ENCODE measurements at regions not wholly inside any gene's neighbourhood (a gene's known extent, or its start where the extent isn't known, plus 50 kb on each side); places are given as distances from the start of the nearest gene placed in this dataset. TPM values are rescaled to one million over a fixed set of nuclear protein-coding genes. Genes with fewer than 3 reads are reported as not detected.

- Histone ChIP-seq H3K27me3 (ENCODE audit: control insufficient read depth in 3 of 3, insufficient read depth in 3 of 3, low read depth in 1 of 3, low read length in 3 of 3) (peaks cover 0 to 2% (median 0%) of the 10 kb centered on the region in 3 experiments), H2BK15ac (ENCODE audit: low read length) (no peak overlapping the region), H2BK5ac (ENCODE audit: low read length) (no peak overlapping the region), H3K4me3 (ENCODE audit: low read length in 2 of 2) (no peak overlapping the region), H3K4me2 (ENCODE audit: insufficient read depth, low read length, poor library complexity, severe bottlenecking) (no peak overlapping the region), H3K4ac (ENCODE audit: low read length) (no peak overlapping the region), H4K91ac (ENCODE audit: low read depth, low read length, poor library complexity) (no peak overlapping the region), H3K4me1 (ENCODE audit: control insufficient read depth in 2 of 2, insufficient read depth in 1 of 2, low read depth in 1 of 2, low read length in 2 of 2) (peaks cover 0 to 1% of the 10 kb centered on the region in 2 donors), H3K36me3 (replicated peaks in 1 of 2; ENCODE audit: control insufficient read depth in 2 of 2, insufficient read depth in 2 of 2, low read length in 2 of 2) (no peaks in the 10 kb centered on the region), H3K14ac (ENCODE audit: low read length) (no peak overlapping the region), H2AK5ac (ENCODE audit: low read depth, low read length) (no peak overlapping the region), H3K79me1 (ENCODE audit: low read depth, low read length) (no peaks in the 10 kb centered on the region), H3K23ac (ENCODE audit: low read depth, low read length, poor library complexity) (no peak overlapping the region), H2AFZ (ENCODE audit: low read length) (no peak overlapping the region), H3K18ac (ENCODE audit: low read length) (no peak overlapping the region), H4K8ac (ENCODE audit: low read depth, low read length) (no peak overlapping the region), H3K27ac (replicated peaks; ENCODE audit: low read length) (no peak overlapping the region), H3K9me3 (replicated peaks in 1 of 2; ENCODE audit: control insufficient read depth in 2 of 2, insufficient read depth in 1 of 2, low read depth in 1 of 2, low read length in 2 of 2) (no peaks in the 10 kb centered on the region), H2BK120ac (ENCODE audit: low read depth, low read length) (no peak overlapping the region), H3K9ac (ENCODE audit: low read depth, low read length, poor library complexity) (no peak overlapping the region), H2BK12ac (ENCODE audit: low read length) (no peak overlapping the region)
- WGBS, 2 donors (ENCODE audit: extremely low coverage in 2 of 2, insufficient read length in 2 of 2, insufficient replicate concordance in 1 of 2): no CpG with 5 or more reads among the region's 6 CpGs
- DNase-seq (ENCODE audit: low spot score): no peak
Measured at GRCh38 chr2:221360742-221361141, 211.4 kb downstream of the EPHA4 start.

- Histone ChIP-seq H2BK12ac (ENCODE audit: low read length) (no peak overlapping the region), H3K27ac (replicated peaks; ENCODE audit: low read length) (no peak overlapping the region), H4K91ac (ENCODE audit: low read depth, low read length, poor library complexity) (no peak overlapping the region), H3K9ac (ENCODE audit: low read depth, low read length, poor library complexity) (no peak overlapping the region), H3K4me1 (ENCODE audit: control insufficient read depth in 2 of 2, insufficient read depth in 1 of 2, low read depth in 1 of 2, low read length in 2 of 2) (peaks cover 0 to 1% of the 10 kb centered on the region in 2 donors), H2BK15ac (ENCODE audit: low read length) (no peak overlapping the region), H3K18ac (ENCODE audit: low read length) (no peak overlapping the region), H3K79me1 (ENCODE audit: low read depth, low read length) (no peaks in the 10 kb centered on the region), H3K36me3 (replicated peaks in 1 of 2; ENCODE audit: control insufficient read depth in 2 of 2, insufficient read depth in 2 of 2, low read length in 2 of 2) (no peaks in the 10 kb centered on the region), H3K4me3 (ENCODE audit: low read length in 2 of 2) (no peak overlapping the region), H3K14ac (ENCODE audit: low read length) (no peak overlapping the region), H3K4me2 (ENCODE audit: insufficient read depth, low read length, poor library complexity, severe bottlenecking) (no peak overlapping the region), H3K27me3 (ENCODE audit: control insufficient read depth in 3 of 3, insufficient read depth in 3 of 3, low read depth in 1 of 3, low read length in 3 of 3) (peaks cover 0 to 2% (median 0%) of the 10 kb centered on the region in 3 experiments), H2BK5ac (ENCODE audit: low read length) (no peak overlapping the region), H2AK5ac (ENCODE audit: low read depth, low read length) (no peak overlapping the region), H4K8ac (ENCODE audit: low read depth, low read length) (no peak overlapping the region), H3K23ac (ENCODE audit: low read depth, low read length, poor library complexity) (no peak overlapping the region), H2BK120ac (ENCODE audit: low read depth, low read length) (no peak overlapping the region), H2AFZ (ENCODE audit: low read length) (no peak overlapping the region), H3K4ac (ENCODE audit: low read length) (no peak overlapping the region), H3K9me3 (replicated peaks in 1 of 2; ENCODE audit: control insufficient read depth in 2 of 2, insufficient read depth in 1 of 2, low read depth in 1 of 2, low read length in 2 of 2) (no peaks in the 10 kb centered on the region)
- no CpG with 5 or more reads among the region's 4 CpGs for WGBS, 2 donors (ENCODE audit: extremely low coverage in 2 of 2, insufficient read length in 2 of 2, insufficient replicate concordance in 1 of 2)
- DNase-seq (ENCODE audit: low spot score): no peak
Measured at GRCh38 chr2:221361633-221362032, 210.5 kb downstream of the EPHA4 start.

- no peak overlapping the region for H2AFZ ChIP-seq (ENCODE audit: low read length)
- H3K4me1 ChIP-seq (ENCODE audit: control insufficient read depth in 2 of 2, insufficient read depth in 1 of 2, low read depth in 1 of 2, low read length in 2 of 2): peaks cover 0 to 1% of the 10 kb centered on the region in 2 donors
- H3K36me3 ChIP-seq (replicated peaks in 1 of 2; ENCODE audit: control insufficient read depth in 2 of 2, insufficient read depth in 2 of 2, low read length in 2 of 2): no peaks in the 10 kb centered on the region
- no peak overlapping the region for H2BK120ac ChIP-seq (ENCODE audit: low read depth, low read length)
- H2BK5ac ChIP-seq (ENCODE audit: low read length): no peak overlapping the region
- no peak overlapping the region for H3K14ac ChIP-seq (ENCODE audit: low read length)
- no peak overlapping the region for H3K4me2 ChIP-seq (ENCODE audit: insufficient read depth, low read length, poor library complexity, severe bottlenecking)
- no peak overlapping the region for H4K91ac ChIP-seq (ENCODE audit: low read depth, low read length, poor library complexity)
- no peak overlapping the region for H3K23ac ChIP-seq (ENCODE audit: low read depth, low read length, poor library complexity)
- H3K9ac ChIP-seq (ENCODE audit: low read depth, low read length, poor library complexity): no peak overlapping the region
- no peak for DNase-seq (ENCODE audit: low spot score)
- no peak overlapping the region for H4K8ac ChIP-seq (ENCODE audit: low read depth, low read length)
- no peak overlapping the region for H2AK5ac ChIP-seq (ENCODE audit: low read depth, low read length)
- H2BK15ac ChIP-seq (ENCODE audit: low read length): no peak overlapping the region
- no peak overlapping the region for H3K4me3 ChIP-seq (ENCODE audit: low read length in 2 of 2)
- no peak overlapping the region for H2BK12ac ChIP-seq (ENCODE audit: low read length)
- no peak overlapping the region for H3K4ac ChIP-seq (ENCODE audit: low read length)
- no peak overlapping the region for H3K18ac ChIP-seq (ENCODE audit: low read length)
- no peak overlapping the region for H3K27ac ChIP-seq (replicated peaks; ENCODE audit: low read length)
- H3K79me1 ChIP-seq (ENCODE audit: low read depth, low read length): no peaks in the 10 kb centered on the region
- no CpG with 5 or more reads among the region's 3 CpGs for WGBS, 2 donors (ENCODE audit: extremely low coverage in 2 of 2, insufficient read length in 2 of 2, insufficient replicate concordance in 1 of 2)
- H3K27me3 ChIP-seq (ENCODE audit: control insufficient read depth in 3 of 3, insufficient read depth in 3 of 3, low read depth in 1 of 3, low read length in 3 of 3): no peaks in the 10 kb centered on the region
- no peaks in the 10 kb centered on the region for H3K9me3 ChIP-seq (replicated peaks in 1 of 2; ENCODE audit: control insufficient read depth in 2 of 2, insufficient read depth in 1 of 2, low read depth in 1 of 2, low read length in 2 of 2)
Measured at GRCh38 chr2:221364672-221365071, 207.4 kb downstream of the EPHA4 start.

Small RNA genes lying in the stretch of these regions (small RNA-seq; reads per million reads assigned to genes)
- gene AC011233.1 (ENCODE audit: insufficient read depth) (not detected), gene MIR4268 (ENCODE audit: insufficient read depth) (not detected)

Data from neuronal stem cell (in vitro differentiated cells).